OCI-LY1 (cell line): ENCODE measurements at regions not wholly inside any gene's neighbourhood (a gene's known extent, or its start where the extent isn't known, plus 50 kb on each side); places are given as distances from the start of the nearest gene placed in this dataset.

Source experiments
- CTCF ChIP-seq: fragments of 200-600 bp; sonication (generic), shearing (Covaris generic); IDR thresholded peaks from 2 replicates; pipeline ENCODE4 v1.5.1; 2017; ENCODE audit warnings: mild to moderate bottlenecking, antibody characterized with exemption, low read length, moderate library complexity, mixed read lengths
- EZH2 ChIP-seq: fragments of 200-600 bp; sonication (generic), shearing (Covaris generic); IDR thresholded peaks from 2 replicates; pipeline ENCODE4 v1.8.0; 2017; ENCODE audit warnings: borderline replicate concordance, mixed run types, mild to moderate bottlenecking, antibody characterized with exemption, low read length, moderate library complexity, mixed read lengths

GRCh38 chr21:22288885-22289499, 1290.8 kb downstream of the NCAM2 start:
- no peak for TF ChIP-seq CTCF
- no peak for TF ChIP-seq EZH2
